Uterus (tissue), 3 donors: ENCODE measurements at regions not wholly inside any gene's neighbourhood (a gene's known extent, or its start where the extent isn't known, plus 50 kb on each side); places are given as distances from the start of the nearest gene placed in this dataset.

Source experiments
- DNase-seq, 2 donors: peaks; one replicate each; pipeline ENCODE4 v3.0.0-alpha.2; 2019 to 2020
- H3K27ac ChIP-seq, 2 donors: fragments of 200-600 bp; sonication (generic); 1 replicate in 1 of 2; 2 replicates in 1 of 2; pipeline ENCODE4 v1.5.1; 2016 to 2018
- H3K27me3 ChIP-seq, 2 donors: fragments of 200-600 bp; sonication (generic); one replicate each; pipeline ENCODE4 v1.5.1; 2018 to 2019; ENCODE audit warnings: control low read depth in 1 of 2
- H3K36me3 ChIP-seq, 2 donors: fragments of 200-600 bp; sonication (generic); one replicate each; pipeline ENCODE4 v1.5.1; 2019; ENCODE audit warnings: control low read depth in 1 of 2
- H3K4me1 ChIP-seq, 2 donors: fragments of 200-600 bp; sonication (generic); one replicate each; pipeline ENCODE4 v1.5.1; 2018 to 2019; ENCODE audit warnings: control low read depth in 1 of 2
- H3K4me3 ChIP-seq, 2 donors: fragments of 200-600 bp; sonication (generic); 1 replicate in 1 of 2; 2 replicates in 1 of 2; pipeline ENCODE4 v1.5.1; 2018 to 2019; ENCODE audit warnings: mild to moderate bottlenecking in 1 of 2
- H3K9me3 ChIP-seq, 2 donors: fragments of 200-600 bp; sonication (generic); one replicate each; pipeline ENCODE4 v1.5.1; 2019; ENCODE audit warnings: control low read depth in 1 of 2
- POLR2A ChIP-seq, 2 donors: fragments of 450-650 bp; IDR thresholded peaks; one replicate each; pipeline ENCODE4 v1.6.1; 2016; ENCODE audit warnings: antibody characterized with exemption in 2 of 2, mild to moderate bottlenecking in 1 of 2, moderate library complexity in 1 of 2
- intact Hi-C: fragments of 100-400 bp; cut with DNase I; formaldehyde crosslinking; loops from one replicate; pipeline ENCODE4 v1.15.1; 2023; ENCODE audit warnings: low total_unique reads
- TF ChIP-seq, protein P1 (sequence below), 4 experiments: fragments of 200-600 bp in 2 of 4; fragments of 450-650 bp in 2 of 4; sonication (generic) in 2 of 4; IDR thresholded peaks; one replicate each; pipeline ENCODE4 v1.5.1; 2016 to 2019; ENCODE audit warnings: antibody characterized with exemption in 4 of 4, mild to moderate bottlenecking in 2 of 4, moderate library complexity in 1 of 4
- donor health status: DM: yes; HTN: yes; CAD: no.

DNA sequence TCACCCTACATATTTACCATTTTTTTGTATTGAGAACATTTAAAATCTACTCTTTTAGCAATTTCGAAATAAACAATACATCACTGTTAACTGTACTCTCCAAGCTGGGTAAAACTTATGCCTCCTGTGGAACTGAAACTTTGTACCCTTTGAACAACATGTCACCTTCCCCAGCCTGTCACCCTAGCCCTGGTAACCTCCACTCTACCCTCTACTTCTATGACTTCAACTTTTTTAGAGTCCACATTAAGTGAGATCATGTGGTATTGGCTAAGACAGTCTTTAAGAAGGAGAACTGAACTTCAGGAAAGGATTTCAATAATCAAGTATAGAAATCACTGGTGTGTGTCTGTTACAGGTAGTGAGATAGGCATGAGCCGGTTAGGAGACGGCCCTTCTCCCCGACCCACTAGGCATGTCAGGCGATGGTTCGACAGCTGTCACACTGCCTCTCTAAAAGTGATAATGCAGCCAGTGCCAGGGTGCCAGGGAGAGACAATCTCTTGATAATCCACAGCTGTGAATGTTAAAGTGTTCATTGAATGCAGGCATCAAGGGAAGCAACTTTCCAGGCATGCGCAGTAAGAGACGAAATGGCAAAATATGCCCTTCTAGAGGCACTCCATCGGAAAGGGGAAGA lies 74.6 kb upstream of the RNF152 start:
- no peak overlapping the region for H3K27ac ChIP-seq
- no peak for TF ChIP-seq POLR2A (IDR thresholded peaks at IDR 0.05)
- TF ChIP-seq, protein P1, sequence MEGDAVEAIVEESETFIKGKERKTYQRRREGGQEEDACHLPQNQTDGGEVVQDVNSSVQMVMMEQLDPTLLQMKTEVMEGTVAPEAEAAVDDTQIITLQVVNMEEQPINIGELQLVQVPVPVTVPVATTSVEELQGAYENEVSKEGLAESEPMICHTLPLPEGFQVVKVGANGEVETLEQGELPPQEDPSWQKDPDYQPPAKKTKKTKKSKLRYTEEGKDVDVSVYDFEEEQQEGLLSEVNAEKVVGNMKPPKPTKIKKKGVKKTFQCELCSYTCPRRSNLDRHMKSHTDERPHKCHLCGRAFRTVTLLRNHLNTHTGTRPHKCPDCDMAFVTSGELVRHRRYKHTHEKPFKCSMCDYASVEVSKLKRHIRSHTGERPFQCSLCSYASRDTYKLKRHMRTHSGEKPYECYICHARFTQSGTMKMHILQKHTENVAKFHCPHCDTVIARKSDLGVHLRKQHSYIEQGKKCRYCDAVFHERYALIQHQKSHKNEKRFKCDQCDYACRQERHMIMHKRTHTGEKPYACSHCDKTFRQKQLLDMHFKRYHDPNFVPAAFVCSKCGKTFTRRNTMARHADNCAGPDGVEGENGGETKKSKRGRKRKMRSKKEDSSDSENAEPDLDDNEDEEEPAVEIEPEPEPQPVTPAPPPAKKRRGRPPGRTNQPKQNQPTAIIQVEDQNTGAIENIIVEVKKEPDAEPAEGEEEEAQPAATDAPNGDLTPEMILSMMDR (IDR thresholded peaks at IDR 0.05) = no peak

DNA sequence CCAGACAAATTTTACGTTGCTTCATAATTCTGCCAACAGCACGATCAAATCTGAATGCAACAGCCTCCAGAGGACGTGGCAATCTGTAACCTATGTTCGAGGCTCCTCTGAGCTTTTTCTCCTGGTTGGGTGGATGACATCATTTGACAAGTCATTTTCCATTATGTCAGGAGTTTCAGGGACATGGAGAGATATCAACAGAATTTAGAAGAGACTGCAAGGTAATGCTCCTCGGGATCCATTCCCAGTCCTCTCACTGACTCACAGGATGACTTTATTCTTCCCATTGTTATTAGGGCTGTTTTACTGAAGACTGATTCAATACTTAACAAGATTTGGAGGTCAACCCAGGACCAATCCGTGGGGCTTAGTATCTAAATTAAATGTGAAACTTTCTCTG lies 72.5 kb upstream of the RNF152 start:
- Histone ChIP-seq H3K36me3 (no peaks in the 10 kb centered on the region), H3K9me3 (no peaks in the 10 kb centered on the region), H3K4me1 (peaks cover 3 to 4% of the 10 kb centered on the region in 2 donors), H3K27me3 (no peaks in the 10 kb centered on the region), H3K4me3 (no peak overlapping the region), H3K27ac (peak overlapping the region; percentile 21 to 38)
- TF ChIP-seq POLR2A (IDR thresholded peaks at IDR 0.05) = no peak
- TF ChIP-seq, protein P1 (IDR thresholded peaks at IDR 0.05) = no peak
- intact Hi-C loops = loop anchor here (10.0 kb wide), 1 partner anchor 49 kb away; no protein-coding TSS in a partner anchor
- no peak for DNase-seq

More for the DNA sequence above, 74.6 kb upstream of the RNF152 start:
- Histone ChIP-seq H3K4me3 (no peak overlapping the region), H3K36me3 (no peaks in the 10 kb centered on the region), H3K4me1 (no peaks in the 10 kb centered on the region), H3K27me3 (no peaks in the 10 kb centered on the region), H3K9me3 (no peaks in the 10 kb centered on the region)
- intact Hi-C loops = loop anchor here (10.0 kb wide), 1 partner anchor 47 kb away; no protein-coding TSS in a partner anchor
- no peak for DNase-seq

DNA sequence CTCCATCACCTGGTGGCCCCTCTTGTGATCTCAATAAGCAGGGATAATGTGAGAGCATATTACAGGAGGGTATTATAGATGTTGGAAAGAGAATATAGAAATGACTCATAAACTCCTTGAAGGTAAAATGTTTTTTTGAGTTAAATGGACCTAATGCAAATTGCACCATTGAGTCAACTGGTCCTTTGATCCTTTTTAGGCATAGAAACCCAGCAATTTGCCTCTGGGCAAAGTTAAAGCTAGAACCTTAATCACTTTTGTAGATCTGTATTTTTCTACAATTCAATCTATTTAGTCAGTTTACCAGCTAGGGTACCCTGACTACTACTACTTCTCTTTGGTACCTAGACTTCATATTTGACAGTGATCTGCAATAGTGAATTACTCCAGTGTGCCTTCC lies 71.8 kb upstream of the RNF152 start:
- no peak overlapping the region for H3K4me3 ChIP-seq
- TF ChIP-seq POLR2A (IDR thresholded peaks at IDR 0.05) = no peak
- TF ChIP-seq, protein P1 (IDR thresholded peaks at IDR 0.05) = no peak
- no peak for DNase-seq
- H3K4me1 ChIP-seq = peaks cover 4 to 5% of the 10 kb centered on the region in 2 donors
- no peaks in the 10 kb centered on the region for H3K9me3 ChIP-seq
- H3K36me3 ChIP-seq = no peaks in the 10 kb centered on the region
- peak overlapping the region; percentile 21 to 38 for H3K27ac ChIP-seq
- no peaks in the 10 kb centered on the region for H3K27me3 ChIP-seq
- intact Hi-C loops = loop anchor here (10.0 kb wide), 1 partner anchor 50 kb away; no protein-coding TSS in a partner anchor

DNA sequence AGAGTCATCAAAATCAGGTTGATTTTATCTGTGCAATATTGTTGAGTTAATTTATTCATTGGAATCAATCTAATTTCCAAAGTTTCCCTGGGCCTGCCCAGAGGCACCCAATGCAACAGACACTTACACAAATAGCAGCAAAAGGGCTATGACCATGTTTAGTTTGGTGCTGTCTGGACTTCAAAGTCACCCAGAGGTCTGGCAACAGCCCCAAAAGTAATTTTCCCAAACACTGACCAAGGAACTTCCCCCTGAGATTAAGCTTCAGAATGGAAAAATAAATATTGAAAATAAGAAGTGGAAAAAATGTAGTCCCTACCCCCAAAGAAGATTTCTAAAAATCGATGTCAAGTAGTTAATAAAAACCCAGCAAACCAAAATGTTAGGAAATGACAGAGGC lies 70.9 kb upstream of the RNF152 start:
- Histone ChIP-seq H3K9me3 (no peaks in the 10 kb centered on the region), H3K4me3 (no peak overlapping the region), H3K4me1 (peaks cover 10 to 12% of the 10 kb centered on the region in 2 donors), H3K27me3 (no peaks in the 10 kb centered on the region), H3K27ac (peak overlapping the region; percentile 36 to 47), H3K36me3 (no peaks in the 10 kb centered on the region)
- TF ChIP-seq POLR2A (IDR thresholded peaks at IDR 0.05) = no peak
- TF ChIP-seq, protein P1 (IDR thresholded peaks at IDR 0.05) = no peak
- no peak for DNase-seq
- intact Hi-C loops = loop anchor here (10.0 kb wide), 1 partner anchor 51 kb away; no protein-coding TSS in a partner anchor

DNA sequence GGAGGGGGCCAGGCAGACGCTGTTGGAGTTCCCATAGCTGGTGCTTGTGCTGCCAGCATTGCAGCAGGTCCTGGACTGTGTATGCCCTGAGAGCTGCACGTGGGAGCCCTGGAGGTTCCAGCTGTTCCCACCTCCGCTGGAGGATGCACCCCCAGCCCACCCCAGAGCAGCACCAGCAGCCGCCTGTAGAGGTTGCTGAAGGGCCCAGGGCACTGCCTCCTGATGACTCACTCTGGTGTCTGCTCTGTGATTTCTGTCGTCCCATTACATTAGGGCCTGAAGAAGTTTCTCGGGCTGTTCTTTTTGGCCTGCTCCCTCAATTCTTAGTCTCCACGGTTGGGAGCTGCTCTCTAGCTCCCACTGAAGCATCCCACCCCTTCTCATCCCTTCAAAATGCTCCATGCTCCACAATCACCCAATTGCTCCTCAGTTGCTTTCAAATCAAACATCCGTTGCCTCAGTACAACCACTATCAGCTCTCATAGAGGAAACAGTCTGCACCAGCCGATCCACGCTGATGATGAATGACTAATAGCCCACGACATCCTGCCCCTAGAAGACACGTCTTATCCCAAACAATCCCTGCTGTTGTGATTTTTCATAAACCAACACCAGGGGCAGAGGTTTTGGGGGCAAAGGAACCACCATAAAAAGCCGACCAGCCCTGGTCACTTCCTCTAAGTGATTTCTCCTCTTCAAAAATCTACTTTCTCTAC lies 65.2 kb upstream of the RNF152 start:
- H3K4me1 ChIP-seq = peaks cover 12 to 13% of the 10 kb centered on the region in 2 donors
- DNase-seq = no peak
- no peak for TF ChIP-seq POLR2A (IDR thresholded peaks at IDR 0.05)
- H3K27me3 ChIP-seq = no peaks in the 10 kb centered on the region
- intact Hi-C loops = no loop called here
- H3K36me3 ChIP-seq = no peaks in the 10 kb centered on the region
- peak overlapping the region in 1 of 2 donors; percentile 83 for H3K27ac ChIP-seq
- H3K4me3 ChIP-seq = no peak overlapping the region
- H3K9me3 ChIP-seq = no peaks in the 10 kb centered on the region
